Mucosa of rectum (tissue), 2 donors: ENCODE measurements at regions not wholly inside any gene's neighbourhood (a gene's known extent, or its start where the extent isn't known, plus 50 kb on each side); places are given as distances from the start of the nearest gene placed in this dataset.

ENCODE experiments used
- H3K27ac ChIP-seq, 2 donors: one replicate each; pipeline ENCODE4 v1.7.0; 2013; ENCODE audit warnings: inconsistent platforms in 2 of 2, low read depth in 2 of 2, low read length in 2 of 2
- H3K27me3 ChIP-seq, 2 donors: one replicate each; pipeline ENCODE4 v1.7.0; 2013; ENCODE audit warnings: low read length in 2 of 2; ENCODE audit not compliant: control insufficient read depth in 2 of 2, insufficient read depth in 2 of 2
- H3K36me3 ChIP-seq, 2 donors: one replicate each; pipeline ENCODE4 v1.7.0; 2013; ENCODE audit warnings: low read length in 2 of 2; ENCODE audit not compliant: control insufficient read depth in 2 of 2, insufficient read depth in 2 of 2
- H3K4me1 ChIP-seq, 2 donors: one replicate each; pipeline ENCODE4 v1.7.0; 2013; ENCODE audit warnings: low read length in 2 of 2, mild to moderate bottlenecking in 1 of 2; ENCODE audit not compliant: control insufficient read depth in 2 of 2, insufficient read depth in 2 of 2
- H3K4me3 ChIP-seq, 2 donors: one replicate each; pipeline ENCODE4 v1.7.0; 2013; ENCODE audit warnings: low read length in 2 of 2
- H3K9ac ChIP-seq, 2 donors: one replicate each; pipeline ENCODE4 v1.7.0; 2013; ENCODE audit warnings: low read length in 2 of 2, low read depth in 1 of 2, mild to moderate bottlenecking in 1 of 2
- H3K9me3 ChIP-seq, 2 donors: one replicate each; pipeline ENCODE4 v1.7.0; 2013; ENCODE audit warnings: low read length in 2 of 2; ENCODE audit not compliant: control insufficient read depth in 2 of 2
- donor health status: healthy.
- donor health status: Normal muscosa, but diverticular disease.

DNA sequence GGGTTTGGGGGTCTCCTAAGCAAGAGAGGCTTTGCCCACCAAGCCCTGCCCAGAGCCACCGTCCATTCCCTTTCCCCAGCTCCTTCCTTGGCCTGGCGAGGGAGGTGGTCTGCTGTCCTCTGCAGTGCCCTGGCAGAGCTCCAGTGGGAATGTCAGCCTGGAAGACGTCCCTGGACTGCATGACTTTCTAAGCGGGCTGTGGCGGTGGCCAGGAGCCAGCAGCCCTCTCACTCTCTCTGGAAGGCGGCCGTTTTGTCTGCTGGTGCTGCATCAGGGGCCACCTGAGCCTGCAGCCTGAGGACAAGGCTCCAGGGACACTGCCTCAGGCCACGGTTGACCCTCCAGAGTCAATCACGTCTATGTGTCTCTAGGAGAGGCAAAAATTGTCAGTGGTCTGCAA lies 271.0 kb downstream of the SKAP2 start:
- H3K9me3 ChIP-seq, result no peaks in the 10 kb centered on the region

DNA sequence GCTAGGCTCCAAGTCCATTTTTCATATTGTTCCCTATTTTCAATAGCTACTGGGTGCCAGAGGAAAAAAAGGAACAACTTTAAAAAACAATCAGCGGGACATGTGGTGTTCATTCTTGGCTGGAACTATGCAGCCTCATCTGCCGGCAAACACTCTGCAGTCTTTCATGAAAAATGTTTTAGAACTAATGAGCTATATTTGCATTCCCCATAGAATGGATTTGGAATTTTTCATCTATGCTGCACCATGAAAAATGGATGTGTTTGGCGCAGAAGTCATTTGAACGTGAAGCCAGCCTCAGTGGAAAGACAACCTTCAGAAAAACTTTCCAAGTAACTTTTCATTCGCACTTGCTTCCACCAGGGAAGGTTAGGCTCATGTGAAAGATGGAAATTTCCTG lies 270.5 kb downstream of the SKAP2 start:
- Histone ChIP-seq H3K9me3 (no peaks in the 10 kb centered on the region), H3K27ac (no peak overlapping the region), H3K4me1 (no peaks in the 10 kb centered on the region), H3K9ac (no peak overlapping the region), H3K36me3 (no peaks in the 10 kb centered on the region), H3K27me3 (no peaks in the 10 kb centered on the region), H3K4me3 (no peak overlapping the region)

More for the DNA sequence above, 271.0 kb downstream of the SKAP2 start:
- Histone ChIP-seq H3K4me1 (no peaks in the 10 kb centered on the region), H3K9ac (no peak overlapping the region), H3K36me3 (no peaks in the 10 kb centered on the region), H3K27ac (no peak overlapping the region), H3K27me3 (no peaks in the 10 kb centered on the region), H3K4me3 (no peak overlapping the region)

DNA sequence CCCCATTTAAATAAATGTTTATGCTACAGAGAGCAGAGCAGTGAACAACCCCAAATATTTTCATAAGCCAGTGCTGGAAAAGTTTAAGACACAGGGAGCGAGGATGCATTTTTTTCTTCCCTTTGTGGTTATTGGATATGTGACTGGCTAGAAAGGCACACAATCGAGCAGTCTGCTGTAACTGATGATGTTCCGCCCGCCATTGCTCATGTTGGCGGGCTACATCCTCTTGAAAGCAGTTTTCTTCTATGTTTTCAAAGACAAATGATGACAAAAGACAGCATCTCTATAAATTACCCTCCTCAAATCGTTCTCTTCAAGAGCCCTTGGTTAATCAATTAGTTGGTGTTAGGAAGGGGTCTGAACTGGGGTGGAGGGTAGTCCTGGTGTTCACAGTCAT lies 269.8 kb downstream of the SKAP2 start:
- Histone ChIP-seq H3K4me3 (no peak overlapping the region), H3K27me3 (no peaks in the 10 kb centered on the region), H3K4me1 (no peaks in the 10 kb centered on the region), H3K27ac (no peak overlapping the region), H3K9ac (no peak overlapping the region), H3K9me3 (no peaks in the 10 kb centered on the region), H3K36me3 (no peaks in the 10 kb centered on the region)

- Histone ChIP-seq H3K4me1 (no peaks in the 10 kb centered on the region), H3K27me3 (no peaks in the 10 kb centered on the region), H3K27ac (no peak overlapping the region), H3K9me3 (no peaks in the 10 kb centered on the region), H3K36me3 (no peaks in the 10 kb centered on the region), H3K4me3 (no peak overlapping the region), H3K9ac (no peak overlapping the region)
These were observed 265.5 kb downstream of the SKAP2 start for GRCh38 chr7:26598867-26599266.

- H3K4me1 ChIP-seq, result no peaks in the 10 kb centered on the region
These were observed 264.4 kb downstream of the SKAP2 start for GRCh38 chr7:26599982-26600381.

DNA sequence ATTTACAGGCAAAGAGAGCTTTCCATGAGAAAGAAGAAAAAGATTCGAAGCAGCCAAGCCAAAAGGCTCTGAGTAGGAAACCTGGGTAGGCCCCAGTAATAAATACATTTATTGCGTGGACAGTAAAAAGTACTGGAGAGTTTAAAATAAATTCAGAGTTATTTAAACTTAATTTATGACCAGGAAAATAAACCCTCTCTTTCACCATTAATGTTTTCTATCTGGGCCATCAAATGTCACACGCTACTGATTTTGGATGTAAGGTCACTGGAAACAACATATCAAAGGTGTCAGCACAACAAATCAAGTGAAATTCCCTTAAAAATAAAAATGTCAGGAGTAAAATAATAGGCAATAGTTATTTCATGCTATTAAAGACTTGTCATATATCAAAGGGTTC lies 264.0 kb downstream of the SKAP2 start:
- H3K27me3 ChIP-seq, result no peaks in the 10 kb centered on the region
- no peaks in the 10 kb centered on the region for H3K9me3 ChIP-seq
- H3K27ac ChIP-seq, result no peak overlapping the region
- H3K9ac ChIP-seq, result no peak overlapping the region
- H3K4me1 ChIP-seq, result no peaks in the 10 kb centered on the region
- H3K4me3 ChIP-seq, result no peak overlapping the region
- H3K36me3 ChIP-seq, result no peaks in the 10 kb centered on the region

More at GRCh38 chr7:26599982-26600381, 264.4 kb downstream of the SKAP2 start:
- Histone ChIP-seq H3K4me3 (no peak overlapping the region), H3K36me3 (no peaks in the 10 kb centered on the region), H3K9ac (no peak overlapping the region), H3K27me3 (no peaks in the 10 kb centered on the region), H3K27ac (no peak overlapping the region), H3K9me3 (no peaks in the 10 kb centered on the region)

DNA sequence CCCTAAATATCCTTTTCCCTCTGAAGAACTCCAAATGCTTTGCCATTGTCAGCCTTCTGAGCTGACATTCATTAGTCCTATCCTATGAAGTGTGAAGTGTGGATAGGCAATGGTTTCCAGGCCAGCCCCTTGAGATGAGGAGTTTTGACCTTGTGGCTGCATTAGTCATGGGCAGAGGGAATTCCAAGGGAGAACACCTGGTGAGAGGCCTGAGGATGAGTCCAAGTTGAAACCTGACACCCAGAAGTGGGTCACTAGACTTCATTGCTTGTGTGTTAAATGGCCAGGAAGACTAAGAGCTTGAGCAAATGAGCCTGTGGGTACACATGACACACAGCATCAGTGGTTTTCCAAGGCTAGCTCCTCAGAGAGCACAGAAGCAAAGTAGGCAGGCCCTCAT lies 260.8 kb downstream of the SKAP2 start:
- no peaks in the 10 kb centered on the region for H3K9me3 ChIP-seq
- no peaks in the 10 kb centered on the region for H3K4me1 ChIP-seq
- H3K9ac ChIP-seq, result no peak overlapping the region
- no peak overlapping the region for H3K27ac ChIP-seq
- no peak overlapping the region for H3K4me3 ChIP-seq
- no peaks in the 10 kb centered on the region for H3K36me3 ChIP-seq
- no peaks in the 10 kb centered on the region for H3K27me3 ChIP-seq

DNA sequence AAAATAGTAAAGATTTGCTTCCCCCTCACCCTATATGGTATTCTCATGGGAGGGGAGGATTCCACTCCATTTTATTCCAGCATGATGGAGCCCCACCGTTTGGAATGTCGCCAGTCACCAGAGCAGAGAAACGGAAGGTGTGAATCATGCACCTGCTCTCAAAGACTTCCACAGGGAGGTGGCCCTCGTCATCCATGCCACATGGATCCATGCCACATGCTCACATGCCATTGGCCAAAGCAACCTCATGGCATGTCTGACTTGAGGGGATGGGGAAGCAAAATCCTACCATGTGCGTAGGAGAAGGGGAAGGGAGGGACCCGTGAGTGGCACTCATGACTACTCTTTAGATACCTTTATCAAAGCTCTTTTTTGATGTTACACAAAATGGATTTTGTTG lies 256.0 kb downstream of the SKAP2 start:
- Histone ChIP-seq H3K9ac (no peak overlapping the region), H3K9me3 (no peaks in the 10 kb centered on the region), H3K36me3 (no peaks in the 10 kb centered on the region), H3K27me3 (no peaks in the 10 kb centered on the region), H3K27ac (no peak overlapping the region), H3K4me1 (no peaks in the 10 kb centered on the region), H3K4me3 (no peak overlapping the region)

GRCh38 chr7:26609082-26609481 lies 255.3 kb downstream of the SKAP2 start:
- Histone ChIP-seq H3K36me3 (no peaks in the 10 kb centered on the region), H3K4me3 (no peak overlapping the region), H3K27ac (no peak overlapping the region), H3K9me3 (no peaks in the 10 kb centered on the region), H3K27me3 (no peaks in the 10 kb centered on the region), H3K9ac (no peak overlapping the region), H3K4me1 (no peaks in the 10 kb centered on the region)

DNA sequence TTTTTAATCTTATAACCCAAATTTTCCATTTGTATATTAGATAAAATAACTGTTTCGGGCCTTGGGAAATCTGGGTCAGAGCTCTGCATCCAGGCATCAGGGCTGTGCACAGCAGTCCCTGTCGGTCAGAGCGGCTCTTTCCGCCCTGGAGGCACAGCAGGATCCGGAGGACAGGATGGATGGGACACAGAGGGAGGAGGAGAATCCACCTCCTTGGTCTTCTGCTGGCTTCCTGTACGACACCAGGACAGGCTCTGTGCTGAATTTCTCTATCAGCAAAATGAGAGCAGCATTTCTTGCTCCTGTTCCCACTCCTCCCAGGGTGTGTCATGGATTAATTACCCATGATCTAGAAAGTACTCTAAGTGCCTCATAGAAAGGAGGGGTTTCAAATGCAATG lies 254.9 kb downstream of the SKAP2 start:
- Histone ChIP-seq H3K4me1 (no peaks in the 10 kb centered on the region), H3K4me3 (no peak overlapping the region), H3K36me3 (no peaks in the 10 kb centered on the region), H3K9me3 (no peaks in the 10 kb centered on the region), H3K27me3 (no peaks in the 10 kb centered on the region), H3K9ac (no peak overlapping the region), H3K27ac (no peak overlapping the region)

GRCh38 chr7:26612742-26613141 lies 251.6 kb downstream of the SKAP2 start:
- no peak overlapping the region for H3K4me3 ChIP-seq
- no peaks in the 10 kb centered on the region for H3K4me1 ChIP-seq
- no peaks in the 10 kb centered on the region for H3K36me3 ChIP-seq
- no peak overlapping the region for H3K27ac ChIP-seq
- no peak overlapping the region for H3K9ac ChIP-seq
- H3K27me3 ChIP-seq, result no peaks in the 10 kb centered on the region
- H3K9me3 ChIP-seq, result no peaks in the 10 kb centered on the region
